ENCODE measurements at regions not wholly inside any gene's neighbourhood (a gene's known extent, or its start where the extent isn't known, plus 50 kb on each side); places are given as distances from the start of the nearest gene placed in this dataset.

- 76% methylated on average over 2 of the region's 2 CpGs for WGBS (ENCODE audit: low lambda C conversion rate)
- peaks cover 5 to 10% of the 10 kb centered on the region in 2 experiments; a peak in 1 of 4 replicates for H3K4me1 ChIP-seq (ENCODE audit: control insufficient read depth in 1 of 2, insufficient read depth in 2 of 2, low read depth in 1 of 2, low read length in 1 of 2)
- H3K9me2 ChIP-seq: no peaks in the 10 kb centered on the region
- no peaks in the 10 kb centered on the region for H3K79me2 ChIP-seq (ENCODE audit: insufficient read depth)
- ChIA-PET CTCF (no interaction called here), POLR2A (no interaction called here)
- H3K9me3 ChIP-seq: no peaks in the 10 kb centered on the region
- H2AFZ ChIP-seq (ENCODE audit: low read depth): no peak overlapping the region
- no peak overlapping the region for H3K4me2 ChIP-seq
- DNase-seq: no peak
- H3F3A ChIP-seq (replicated peaks; ENCODE audit: insufficient read depth): no peaks in the 10 kb centered on the region
- no peak overlapping the region for H3K27ac ChIP-seq (ENCODE audit: low read depth in 2 of 2, low read length in 1 of 2)
- no peak for TF ChIP-seq RCOR1 (IDR thresholded peaks at IDR 0.05; ENCODE audit: low read length)
- no peak for TF ChIP-seq EP300 (IDR thresholded peaks at IDR 0.05; ENCODE audit: borderline replicate concordance in 1 of 2, low read depth in 1 of 2, low read length in 1 of 2)
- no peak for TF ChIP-seq GATA2 (CRISPR knock-in tag; IDR thresholded peaks at IDR 0.05)
- TF ChIP-seq POLR2AphosphoS5 (IDR thresholded peaks at IDR 0.05; ENCODE audit: low read depth, low read length): no peak
- no peak for TF ChIP-seq YY1 (IDR thresholded peaks at IDR 0.05; ENCODE audit: low read depth)
- no peak for TF ChIP-seq CHD2 (IDR thresholded peaks at IDR 0.05; ENCODE audit: low read length, partially characterized antibody)
- no peak for TF ChIP-seq NFIC (IDR thresholded peaks at IDR 0.05; ENCODE audit: borderline replicate concordance)
- no peak for TF ChIP-seq RAD21 (IDR thresholded peaks at IDR 0.05; ENCODE audit: low read length)
- TF ChIP-seq GABPA (IDR thresholded peaks at IDR 0.05; ENCODE audit: low read depth): no peak
- TF ChIP-seq REST (IDR thresholded peaks at IDR 0.05; ENCODE audit: low read depth, low read length): no peak
- no peak for TF ChIP-seq NRF1 (IDR thresholded peaks at IDR 0.05; ENCODE audit: low read depth, low read length)
- no peak for TF ChIP-seq RXRA (IDR thresholded peaks at IDR 0.05; ENCODE audit: borderline replicate concordance, low read depth)
- no peak for TF ChIP-seq SMC3 (IDR thresholded peaks at IDR 0.05; ENCODE audit: low read depth, low read length)
- no peak for TF ChIP-seq IRF3 (IDR thresholded peaks at IDR 0.05; ENCODE audit: low read depth, low read length)
- TF ChIP-seq CTCF (IDR thresholded peaks at IDR 0.05): no peak
- TF ChIP-seq TAF1 (IDR thresholded peaks at IDR 0.05; ENCODE audit: borderline replicate concordance, low read depth, low read length): no peak
- TF ChIP-seq MXI1 (IDR thresholded peaks at IDR 0.05; ENCODE audit: low read depth, low read length): no peak
- TF ChIP-seq RFX5 (IDR thresholded peaks at IDR 0.05; ENCODE audit: low read length): no peak
- no peak for TF ChIP-seq USF1 (IDR thresholded peaks at IDR 0.05; ENCODE audit: borderline replicate concordance, low read depth)
- no peak for TF ChIP-seq ELF1 (IDR thresholded peaks at IDR 0.05)
- H3K36me3 ChIP-seq (replicated peaks in 1 of 2; ENCODE audit: control insufficient read depth in 1 of 2, insufficient read depth in 2 of 2, low read length in 1 of 2): no peaks in the 10 kb centered on the region
- H3K27me3 ChIP-seq (ENCODE audit: insufficient read depth): no peaks in the 10 kb centered on the region
- no peak overlapping the region for H3K4me3 ChIP-seq (ENCODE audit: low read depth in 2 of 2, low read length in 1 of 2)
- no peak overlapping the region for H3K9ac ChIP-seq
- no peaks in the 10 kb centered on the region for H4K20me1 ChIP-seq (ENCODE audit: insufficient read depth)
Measured at GRCh38 chr11:26186389-26186788, 145.5 kb upstream of the ANO3 start.

Measured in SK-N-SH (cell line).